ENCODE measurements at regions not wholly inside any gene's neighbourhood (a gene's known extent, or its start where the extent isn't known, plus 50 kb on each side); places are given as distances from the start of the nearest gene placed in this dataset.

GRCh38 chr1:238674316-238674715 lies 712.1 kb upstream of the CHRM3 start:
- no peak for TF ChIP-seq CTCF (IDR thresholded peaks at IDR 0.05)
- Histone ChIP-seq H3K4me1 (no peaks in the 10 kb centered on the region), H3K9me3 (no peaks in the 10 kb centered on the region), H3K27me3 (no peaks in the 10 kb centered on the region), H3K4me3 (no peak overlapping the region), H3K27ac (no peak overlapping the region), H3K36me3 (no peaks in the 10 kb centered on the region)
- no peak for DNase-seq (ENCODE audit: low spot score)

- no peak for DNase-seq (ENCODE audit: low spot score)
- Histone ChIP-seq H3K4me3 (no peak overlapping the region), H3K27ac (no peak overlapping the region), H3K4me1 (no peaks in the 10 kb centered on the region), H3K9me3 (no peaks in the 10 kb centered on the region), H3K36me3 (no peaks in the 10 kb centered on the region), H3K27me3 (no peaks in the 10 kb centered on the region)
- TF ChIP-seq CTCF (IDR thresholded peaks at IDR 0.05), result no peak
These were observed 712.8 kb upstream of the CHRM3 start for GRCh38 chr1:238673561-238673960.

GRCh38 chr1:238672806-238673205 lies 713.6 kb upstream of the CHRM3 start:
- no peaks in the 10 kb centered on the region for H3K27me3 ChIP-seq
- no peak overlapping the region for H3K27ac ChIP-seq
- no peak for DNase-seq (ENCODE audit: low spot score)
- H3K9me3 ChIP-seq, result no peaks in the 10 kb centered on the region
- no peaks in the 10 kb centered on the region for H3K36me3 ChIP-seq
- H3K4me3 ChIP-seq, result no peak overlapping the region
- TF ChIP-seq CTCF (IDR thresholded peaks at IDR 0.05), result no peak
- no peaks in the 10 kb centered on the region for H3K4me1 ChIP-seq

- Histone ChIP-seq H3K27ac (no peak overlapping the region), H3K4me3 (no peak overlapping the region), H3K27me3 (no peaks in the 10 kb centered on the region), H3K4me1 (no peaks in the 10 kb centered on the region), H3K36me3 (no peaks in the 10 kb centered on the region), H3K9me3 (no peaks in the 10 kb centered on the region)
- TF ChIP-seq CTCF (IDR thresholded peaks at IDR 0.05), result no peak
- no peak for DNase-seq (ENCODE audit: low spot score)
These were observed 714.1 kb upstream of the CHRM3 start for GRCh38 chr1:238672262-238672661.

GRCh38 chr1:238664139-238664538 lies 722.2 kb upstream of the CHRM3 start:
- Histone ChIP-seq H3K27ac (no peak overlapping the region), H3K4me1 (no peaks in the 10 kb centered on the region), H3K36me3 (no peaks in the 10 kb centered on the region), H3K27me3 (no peaks in the 10 kb centered on the region), H3K4me3 (no peak overlapping the region), H3K9me3 (no peaks in the 10 kb centered on the region)
- no peak for DNase-seq (ENCODE audit: low spot score)
- TF ChIP-seq CTCF (IDR thresholded peaks at IDR 0.05), result no peak

- H3K27ac ChIP-seq, result no peak overlapping the region
- no peaks in the 10 kb centered on the region for H3K36me3 ChIP-seq
- no peak for DNase-seq (ENCODE audit: low spot score)
- H3K4me3 ChIP-seq, result no peak overlapping the region
- TF ChIP-seq CTCF (IDR thresholded peaks at IDR 0.05), result no peak
- H3K4me1 ChIP-seq, result no peaks in the 10 kb centered on the region
- H3K27me3 ChIP-seq, result no peaks in the 10 kb centered on the region
- H3K9me3 ChIP-seq, result no peaks in the 10 kb centered on the region
These were observed 725.5 kb upstream of the CHRM3 start for GRCh38 chr1:238660849-238661248.
